HepG2 (cell line): ENCODE measurements at regions not wholly inside any gene's neighbourhood (a gene's known extent, or its start where the extent isn't known, plus 50 kb on each side); places are given as distances from the start of the nearest gene placed in this dataset.
A peak's percentile ranks its signal among the peaks of the same experiment; 100 is the strongest.

Experiments used
- ATAC-seq: fragments of 200-7000 bp; cut with Tn5 transposase; 3 replicates; pipeline ENCODE4 v1.9.1; 2020; ENCODE audit warnings: mild to moderate bottlenecking, moderate library complexity
- BruUV-seq: library from RNA; stranded (reverse); fragments of 400-500 nt; replicated peaks from 2 replicates; lab custom pipeline; 2021; lab: Mats Ljungman, UMichigan
- CTCF ChIA-PET: fragments of 300-600 bp; formaldehyde crosslinking; extraction: SDS; loops from one replicate; lab custom pipeline; 2021; ENCODE audit warnings: low total read pairs, inconsistent platforms, low intra/inter-chr PET ratio; lab: Yijun Ruan, JAX
- POLR2A ChIA-PET: fragments of 350-600 bp; sonication (Branson Sonifier 250); formaldehyde crosslinking; loops from one replicate; lab custom pipeline; 2020; ENCODE audit warnings: antibody characterized with exemption, inconsistent platforms; lab: Yijun Ruan, JAX
- DNase-seq: peaks from one replicate; pipeline ENCODE4 v3.0.0-alpha.2; 2015; ENCODE audit warnings: low spot score
- FAIRE-seq: peaks from 3 replicates; lab custom pipeline; 2011; peaks lifted over from hg19 to GRCh38; lab: Jason Lieb, UNC
- H2AFZ ChIP-seq: one replicate; pipeline ENCODE4 v1.6.1; 2011; ENCODE audit warnings: low read length, inconsistent platforms
- H3K27ac ChIP-seq: fragments of 300-600 bp; 3 replicates; pipeline ENCODE4 v1.8.0; 2011; ENCODE audit warnings: mixed run types, mild to moderate bottlenecking, mixed read lengths, low read length, inconsistent platforms; ENCODE audit not compliant: insufficient read depth; ENCODE audit errors: extremely low read length
- H3K27me3 ChIP-seq, 2 experiments: fragments of 200-600 bp in 1 of 2; 2 replicates in 1 of 2; 3 replicates in 1 of 2; pipeline versions ENCODE4 v1.6.0 to v1.8.0; 2011; ENCODE audit warnings: low read length in 2 of 2, mild to moderate bottlenecking in 2 of 2, moderate library complexity in 2 of 2, inconsistent platforms in 1 of 2; ENCODE audit not compliant: insufficient read depth in 2 of 2, control insufficient read depth in 1 of 2
- H3K36me3 ChIP-seq, 2 experiments: fragments of 200-600 bp in 1 of 2; replicated peaks in 1 of 2; 2 replicates in 1 of 2; 3 replicates in 1 of 2; pipeline versions ENCODE4 v1.5.1 to v1.8.0; 2011; ENCODE audit warnings: low read length in 2 of 2, inconsistent platforms in 1 of 2; ENCODE audit not compliant: insufficient read depth in 2 of 2, control insufficient read depth in 1 of 2
- H3K4me1 ChIP-seq: 2 replicates; pipeline ENCODE4 v1.5.1; 2012; ENCODE audit warnings: low read length, inconsistent platforms; ENCODE audit not compliant: insufficient read depth
- H3K4me2 ChIP-seq: 2 replicates; pipeline ENCODE4 v1.6.0; 2011; ENCODE audit warnings: low read depth, low read length, inconsistent platforms
- H3K4me3 ChIP-seq, 3 experiments: fragments of 200-600 bp in 1 of 3; sonication (generic), shearing (Covaris generic) in 1 of 3; replicated peaks in 1 of 3; 2 replicates each; pipeline ENCODE4 v1.5.1; 2011 to 2016; ENCODE audit warnings: low read length in 3 of 3, inconsistent platforms in 2 of 3, low read depth in 2 of 3, mild to moderate bottlenecking in 2 of 3, control low read depth in 1 of 3, mixed read lengths in 1 of 3; ENCODE audit not compliant: insufficient read depth in 1 of 3
- H3K79me2 ChIP-seq: one replicate; pipeline ENCODE4 v1.6.1; 2011; ENCODE audit warnings: low read length, inconsistent platforms; ENCODE audit not compliant: insufficient read depth
- H3K9ac ChIP-seq: 2 replicates; pipeline ENCODE4 v1.6.0; 2011; ENCODE audit warnings: mild to moderate bottlenecking, low read depth, low read length, inconsistent platforms; ENCODE audit not compliant: insufficient read depth
- H3K9me3 ChIP-seq: 2 replicates; pipeline ENCODE4 v1.5.1; 2012; ENCODE audit warnings: mild to moderate bottlenecking, low read length
- H4K20me1 ChIP-seq: 2 replicates; pipeline ENCODE4 v1.6.0; 2011; ENCODE audit warnings: inconsistent platforms, mild to moderate bottlenecking, low read length, moderate library complexity; ENCODE audit not compliant: insufficient read depth
- ATF7 ChIP-seq, 2 experiments: fragments of 450-650 bp in 1 of 2; sonication (generic) in 1 of 2; formaldehyde crosslinking in 1 of 2; IDR thresholded peaks; 2 replicates each; pipeline versions ENCODE4 v1.4.0 to v1.6.1; 2016 to 2020; ENCODE audit warnings: antibody characterized with exemption in 1 of 2, mild to moderate bottlenecking in 1 of 2, missing genetic modification reagents in 1 of 2
- CREB1 ChIP-seq, 2 experiments: fragments of 450-650 bp in 1 of 2; IDR thresholded peaks; 2 replicates each; pipeline ENCODE4 v1.6.1; 2016 to 2017; ENCODE audit warnings: control low read depth in 1 of 2, mild to moderate bottlenecking in 1 of 2, missing compliant biosample characterization in 1 of 2, missing genetic modification characterization in 1 of 2
- GATAD2A ChIP-seq: IDR thresholded peaks from 2 replicates; pipeline ENCODE4 v1.6.1; 2016
- HNRNPLL ChIP-seq: fragments of 200-400 bp; formaldehyde crosslinking; IDR thresholded peaks from 2 replicates; pipeline ENCODE4 v1.6.1; 2017; ENCODE audit warnings: mild to moderate bottlenecking, low read depth, low read length; ENCODE audit not compliant: poor library complexity, severe bottlenecking
- IRF2 ChIP-seq: IDR thresholded peaks from 2 replicates; pipeline ENCODE4 v1.6.1; 2018; ENCODE audit warnings: missing genetic modification reagents, missing compliant biosample characterization
- MAFK ChIP-seq, 2 experiments: IDR thresholded peaks in 1 of 2; conservative IDR thresholded peaks in 1 of 2; 2 replicates each; pipeline ENCODE4 v1.6.1; 2011; ENCODE audit warnings: improper control_type of control experiment in 2 of 2, low read length in 2 of 2
- NR3C1 ChIP-seq: sonication (generic); formaldehyde crosslinking; IDR thresholded peaks from 2 replicates; pipeline ENCODE4 v1.4.0; 2020; ENCODE audit warnings: missing genetic modification reagents
- ZNF326 ChIP-seq: sonication (generic); formaldehyde crosslinking; IDR thresholded peaks from 2 replicates; pipeline ENCODE4 v1.4.0; 2020; ENCODE audit warnings: missing genetic modification reagents, borderline replicate concordance
- ZNF331 ChIP-seq: sonication (generic); formaldehyde crosslinking; IDR thresholded peaks from 2 replicates; pipeline ENCODE4 v1.4.0; 2020; ENCODE audit warnings: missing genetic modification reagents
- WGBS: methylation state at CpG from one replicate; pipeline ENCODE4 v1.1.6; 2017; ENCODE audit warnings: low lambda C conversion rate; 5-methylcytosine and 5-hydroxymethylcytosine counted together
- in situ Hi-C: cut with HindIII; loops from 2 replicates; pipeline ENCODE4 v1.10.0; 2017; ENCODE audit warnings: low pct_unique_long_range_greater_than_20kb; ENCODE audit not compliant: extremely low pct_ligation_motif_present
- intact Hi-C: fragments of 100-400 bp; cut with micrococcal nuclease; formaldehyde crosslinking; loops from one replicate; pipeline ENCODE4 v1.10.0; 2022; ENCODE audit not compliant: unreplicated experiment

DNA sequence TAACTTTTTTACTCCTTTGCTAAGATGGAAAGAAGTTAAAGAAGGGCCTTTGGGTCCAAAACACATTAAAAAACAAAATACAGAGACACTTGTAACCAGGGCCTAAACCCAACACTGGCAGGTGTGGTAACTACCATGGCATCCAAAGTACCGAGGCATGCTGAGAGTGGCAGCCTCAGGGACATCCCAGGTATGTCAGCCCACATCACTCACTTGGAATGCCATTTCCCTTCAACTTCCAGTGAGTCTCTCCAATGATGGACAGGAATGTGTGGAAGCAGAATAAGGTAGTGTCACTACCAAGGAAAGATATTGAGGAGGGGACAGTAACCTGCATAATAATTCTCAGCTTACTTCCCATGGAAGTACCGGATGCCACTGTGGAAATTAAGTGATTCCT is 79.5 kb upstream of the SCOC start (continued):
- TF ChIP-seq ZNF326 (CRISPR knock-in tag): no peak

DNA sequence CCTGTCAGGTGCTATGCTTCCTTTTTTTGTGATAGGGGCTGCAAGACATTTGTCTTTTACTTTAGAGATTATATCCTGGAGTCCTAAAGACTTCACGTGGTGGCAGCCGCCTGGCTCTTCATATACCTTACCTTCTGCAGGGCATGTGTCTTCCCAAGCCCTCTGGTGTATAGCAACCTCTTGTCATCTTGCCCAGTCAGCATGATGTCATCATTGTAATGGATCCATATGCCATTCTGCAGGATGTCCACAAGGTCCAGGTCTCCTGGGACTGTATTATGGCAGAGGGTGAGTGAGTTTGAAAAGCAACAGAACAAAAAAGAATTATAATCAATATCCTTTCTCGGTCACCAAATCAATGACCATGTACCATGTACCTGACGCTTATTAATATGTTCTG is 82.2 kb upstream of the SCOC start:
- DNase-seq (no peak), ATAC-seq (no peak), FAIRE-seq (no peak)
- Histone ChIP-seq H3K4me3 (no peak overlapping the region), H3K27ac (no peak overlapping the region), H2AFZ (no peak overlapping the region), H3K79me2 (no peaks in the 10 kb centered on the region), H3K9me3 (peaks cover 8% of the 10 kb centered on the region), H3K27me3 (no peaks in the 10 kb centered on the region), H3K9ac (no peak overlapping the region), H4K20me1 (no peaks in the 10 kb centered on the region), H3K36me3 (no peaks in the 10 kb centered on the region), H3K4me1 (no peaks in the 10 kb centered on the region), H3K4me2 (no peak overlapping the region)
- WGBS: 41% methylated on average over 4 of the region's 4 CpGs
- TF ChIP-seq ATF7 (IDR thresholded peaks at IDR 0.05) (peak; percentile 64), ATF7 (CRISPR knock-in tag; IDR thresholded peaks at IDR 0.05) (no peak), HNRNPLL (no peak), ZNF331 (CRISPR knock-in tag) (no peak), IRF2 (CRISPR knock-in tag) (no peak), CREB1 (IDR thresholded peaks at IDR 0.05) (0 out of 2 replicates have a peak, but pooled peaks have one; percentile 30), CREB1 (CRISPR knock-in tag; IDR thresholded peaks at IDR 0.05) (no peak), MAFK (conservative IDR thresholded peaks at IDR 0.05 in 1 of 2, IDR thresholded peaks at IDR 0.05 in 1 of 2; ENCODE audit: low read length in 2 of 2) (peak in 1 of 2 experiments; percentile 26; a peak in 1 of 4 replicates), GATAD2A (CRISPR knock-in tag) (no peak), NR3C1 (no peak)
- CTCF ChIA-PET: no interaction called here
- in situ Hi-C loops (no loop called here), intact Hi-C loops (no loop called here)
- no TSS peak for BruUV-seq
- POLR2A ChIA-PET: no interaction called here
